ENCODE measurements at regions not wholly inside any gene's neighbourhood (a gene's known extent, or its start where the extent isn't known, plus 50 kb on each side); places are given as distances from the start of the nearest gene placed in this dataset.
"Not testable (repeated sequence)": the region's sequence is repeated elsewhere in the genome, so short reads cannot be mapped to it uniquely, and the experiment has no call there.

DNA sequence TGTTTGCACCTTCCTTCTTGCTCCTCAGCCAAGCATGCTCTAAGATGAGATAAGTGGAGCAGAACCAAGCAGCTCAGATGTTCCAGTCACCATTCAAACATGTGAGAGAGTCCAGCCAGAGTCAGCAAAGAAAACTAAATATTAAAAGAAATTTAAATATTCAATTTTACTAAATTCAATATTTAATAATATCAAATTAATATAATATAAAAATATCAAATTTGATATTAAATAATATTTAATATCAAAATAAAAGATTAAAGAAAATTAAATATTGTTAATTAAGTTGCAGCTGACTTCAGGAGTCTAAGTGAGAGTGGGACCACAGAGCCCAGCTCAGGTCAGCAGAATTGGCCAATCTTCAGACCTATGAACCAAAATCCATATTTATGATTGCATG, 526.1 kb upstream of the FLRT2 start:
- no peak for DNase-seq (ENCODE audit: low read depth)

DNA sequence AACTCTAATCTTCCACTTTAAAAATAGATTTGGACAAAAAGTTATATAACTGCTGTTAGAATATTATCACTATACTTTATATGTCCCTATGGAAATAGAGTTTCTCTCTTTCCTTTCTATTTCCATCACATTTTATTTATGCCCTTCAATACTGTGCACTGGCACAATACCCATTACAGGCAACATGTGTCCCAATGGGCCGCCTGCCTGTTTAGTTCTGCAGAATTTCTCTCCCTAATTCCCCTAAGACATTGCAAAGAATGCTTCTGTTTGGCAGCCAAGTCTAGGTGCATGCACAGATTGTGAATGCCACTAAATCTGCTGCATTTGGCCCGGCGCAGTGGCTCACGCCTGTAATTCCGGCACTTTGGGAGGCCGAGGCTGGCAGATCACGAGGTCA, 520.4 kb upstream of the FLRT2 start:
- DNase-seq (ENCODE audit: low read depth) = no peak

DNA sequence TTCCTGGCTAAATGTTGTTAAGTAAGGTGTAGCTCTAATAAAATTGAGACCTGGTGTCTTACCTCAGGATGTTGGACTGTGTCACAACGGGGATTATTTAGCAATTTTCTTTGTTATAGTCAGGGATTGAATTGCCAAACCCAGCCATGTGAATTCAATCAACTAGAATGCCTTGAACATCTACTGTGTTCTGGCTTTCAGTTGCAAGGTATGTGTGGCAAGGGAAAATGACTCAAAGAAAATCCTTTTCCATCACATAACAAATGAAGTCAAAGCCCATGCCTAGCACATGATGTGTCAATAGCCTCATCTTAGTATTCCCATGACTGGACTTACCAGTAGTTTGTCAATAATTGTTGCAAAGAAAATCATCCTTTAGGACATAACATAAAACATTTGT, 519.8 kb upstream of the FLRT2 start:
- no peak for DNase-seq (ENCODE audit: low read depth)

DNA sequence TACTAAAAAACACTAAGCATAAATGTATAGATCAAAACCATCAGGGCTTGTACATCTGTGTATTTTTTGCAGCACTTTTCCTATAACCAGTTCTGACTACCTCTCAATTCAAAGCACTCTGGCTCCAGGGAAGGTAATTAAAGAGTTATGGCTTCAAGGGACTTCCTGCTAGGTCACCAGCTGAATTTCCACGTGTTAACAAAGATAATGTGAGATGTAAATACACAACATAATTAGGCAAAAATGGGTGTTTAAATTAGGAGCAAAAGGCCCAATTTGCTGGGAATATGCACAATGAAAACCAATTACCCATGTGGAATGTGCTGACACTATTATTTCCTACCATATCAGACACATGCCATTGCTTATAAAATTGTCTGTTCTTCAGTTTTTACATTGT, 513.4 kb upstream of the FLRT2 start:
- DNase-seq (ENCODE audit: low read depth) = no peak

DNA sequence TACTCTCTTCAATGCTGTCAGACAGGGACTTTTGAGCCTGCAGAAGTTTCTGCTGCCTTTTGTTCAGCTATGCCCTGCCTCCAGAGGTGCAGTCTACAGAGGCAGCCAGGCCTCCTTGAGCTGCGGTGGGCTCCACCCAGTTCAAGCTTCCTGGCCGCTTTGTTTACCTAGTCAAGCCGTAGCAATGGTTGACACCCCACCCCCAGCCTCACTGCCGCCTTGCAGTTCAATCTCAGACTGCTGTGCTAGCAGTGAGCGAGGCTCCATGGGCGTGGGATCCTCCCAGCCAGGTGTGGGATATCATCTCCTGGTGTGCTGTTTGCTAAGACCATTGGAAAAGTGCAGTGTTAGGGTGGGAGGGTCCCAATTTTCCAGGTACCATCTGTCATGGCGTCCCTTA, 506.1 kb upstream of the FLRT2 start:
- DNase-seq (ENCODE audit: low read depth) = not testable (repeated sequence)

DNA sequence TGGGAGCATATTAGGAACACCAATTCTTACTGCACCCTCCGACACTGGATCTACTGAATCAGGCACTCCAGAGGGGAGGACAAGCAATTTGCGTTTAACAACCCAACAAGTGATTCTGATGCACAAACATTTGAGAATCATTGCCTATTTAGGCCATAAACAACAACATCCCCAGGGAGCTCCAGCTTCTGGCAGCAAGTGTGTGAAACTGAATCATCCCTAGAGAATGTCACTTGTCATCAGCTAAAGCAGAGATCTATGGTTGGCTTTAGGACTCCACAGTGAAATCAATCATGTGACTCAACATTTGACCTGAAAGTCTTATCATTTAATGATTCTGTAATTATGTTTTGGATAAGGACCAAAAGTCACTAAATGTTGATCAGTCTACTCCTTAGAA, 505.0 kb upstream of the FLRT2 start:
- DNase-seq (ENCODE audit: low read depth) = no peak

DNA sequence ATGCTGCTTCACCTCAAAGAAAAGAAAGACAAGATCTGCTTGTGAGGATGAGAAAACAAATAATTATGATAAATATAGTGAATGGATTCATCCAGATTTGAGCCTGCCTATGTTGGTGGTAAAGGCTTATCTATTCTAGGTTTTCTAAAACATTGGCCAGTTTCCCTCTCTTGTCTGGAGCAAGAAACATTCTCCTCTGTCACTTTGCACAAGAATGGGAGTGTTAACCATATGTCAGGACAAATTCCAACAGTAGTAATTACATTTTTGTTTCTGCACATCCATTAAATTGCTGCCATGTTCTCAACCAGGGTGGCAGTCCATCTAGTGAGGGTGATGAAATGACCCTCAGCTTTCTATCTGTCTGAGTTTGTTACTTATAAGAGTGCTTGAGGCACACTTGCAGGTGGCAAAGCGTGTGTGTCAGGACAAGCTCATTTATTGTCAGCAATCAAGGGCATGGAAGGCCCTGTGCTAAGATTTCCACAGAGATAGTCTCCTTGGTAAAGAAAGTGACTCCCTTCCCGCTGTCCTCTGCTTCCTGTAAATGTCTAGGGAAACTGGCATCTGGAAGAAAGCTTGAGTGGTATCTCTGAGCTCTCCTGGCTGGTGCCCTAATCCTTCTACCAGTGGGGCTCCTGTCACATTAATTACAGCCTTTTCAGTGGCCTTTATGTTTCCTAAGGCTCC, 502.1 kb upstream of the FLRT2 start:
- no peak for DNase-seq (ENCODE audit: low read depth)

DNA sequence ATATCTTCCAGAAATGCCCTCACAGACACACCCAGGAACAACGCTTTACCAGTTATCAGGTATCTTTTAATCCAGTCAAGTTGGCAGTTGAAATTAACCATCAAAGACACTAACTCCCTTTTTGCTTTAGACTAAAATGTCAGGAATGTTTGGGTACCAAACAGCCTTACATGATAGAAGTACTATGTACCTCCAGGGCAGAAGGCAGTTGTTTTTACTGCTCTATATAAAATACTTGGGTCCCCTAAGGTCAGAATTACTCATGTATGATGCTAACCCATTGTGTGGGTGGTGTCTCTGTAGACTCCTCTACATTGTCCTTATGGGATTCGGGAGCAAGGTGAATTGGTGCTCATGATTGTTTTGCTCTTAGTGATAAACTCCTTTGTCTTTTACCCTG, 492.5 kb upstream of the FLRT2 start:
- no peak for DNase-seq (ENCODE audit: low read depth)

DNA sequence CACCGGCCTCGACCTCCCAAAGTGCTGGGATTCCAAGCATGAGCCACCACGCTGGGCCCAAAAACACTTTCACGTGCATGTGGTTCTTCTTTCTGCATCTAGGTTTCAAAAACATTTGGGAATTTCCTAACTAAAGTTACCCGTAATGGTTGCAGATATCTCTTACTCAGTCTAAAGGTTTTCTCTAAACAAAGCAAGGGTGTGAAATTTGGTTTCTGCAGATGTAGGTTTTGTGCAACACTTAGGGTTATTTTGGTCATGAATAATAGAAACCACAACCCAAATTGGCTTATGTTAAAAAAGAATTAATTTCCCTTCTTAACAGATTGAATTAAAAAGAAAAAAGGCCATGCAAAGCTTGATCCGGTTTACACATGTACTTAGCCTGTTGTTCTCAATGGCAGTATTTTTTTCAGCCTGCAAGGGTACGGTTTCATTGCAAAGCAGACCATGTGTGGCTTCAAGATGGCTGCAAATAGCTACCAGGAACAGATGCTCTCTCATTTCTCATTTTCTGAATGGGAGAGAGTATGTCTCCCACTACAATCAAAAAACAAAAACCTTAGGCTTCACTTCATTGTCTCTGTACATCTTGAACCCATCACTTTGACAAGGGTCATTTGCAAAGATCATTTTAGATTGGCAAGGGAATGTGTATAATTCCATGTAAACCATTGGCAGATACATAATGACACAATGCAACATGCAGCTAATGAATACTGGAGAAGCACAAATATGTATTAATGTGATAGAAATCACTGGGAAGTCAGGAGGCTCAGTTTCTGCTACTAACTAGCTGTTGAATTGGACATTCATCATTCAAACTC, 491.2 kb upstream of the FLRT2 start:
- no peak for DNase-seq (ENCODE audit: low read depth)

DNA sequence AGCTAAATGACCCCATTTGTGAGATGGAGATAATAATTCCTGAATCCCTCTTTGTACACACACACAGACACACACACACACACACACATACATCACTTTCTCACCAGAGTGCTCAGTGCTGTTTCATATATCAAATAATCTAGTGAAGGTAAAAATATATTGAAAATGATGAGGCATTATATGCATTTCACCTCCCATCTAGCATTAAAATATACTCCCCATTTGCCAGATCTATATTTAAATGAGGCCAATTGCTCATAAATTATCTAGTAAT, 490.7 kb upstream of the FLRT2 start:
- DNase-seq (ENCODE audit: low read depth) = no peak

DNA sequence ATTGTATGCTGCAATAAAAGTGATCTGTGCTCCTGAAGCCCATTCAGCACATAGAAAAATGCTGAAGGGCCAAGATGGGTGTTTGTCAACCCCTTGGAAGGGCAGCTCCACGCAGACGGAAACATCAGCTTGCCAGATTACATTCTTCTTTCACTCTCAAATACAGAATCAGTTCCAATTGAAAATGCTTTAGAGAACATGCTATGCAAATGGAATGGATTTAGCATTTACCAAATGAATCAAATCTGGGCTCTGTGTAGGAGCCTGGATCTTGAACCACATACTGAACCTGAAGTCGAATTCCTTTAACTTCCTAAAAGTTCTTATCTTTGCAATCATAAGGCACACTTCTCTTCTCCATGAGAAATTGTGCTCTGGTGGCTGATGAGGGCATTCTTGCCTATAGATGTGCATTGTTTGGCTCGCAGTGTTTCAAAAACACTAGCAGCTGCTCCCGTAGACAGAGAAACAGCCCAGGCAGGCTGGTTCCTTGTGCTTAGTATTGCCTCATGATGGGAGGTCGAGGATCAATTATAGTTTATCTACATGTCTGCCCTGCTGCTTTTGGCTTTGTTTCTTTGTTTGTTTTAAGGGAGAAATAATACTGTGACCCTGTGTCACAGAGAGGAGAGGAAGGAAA, 489.8 kb upstream of the FLRT2 start:
- no peak for DNase-seq (ENCODE audit: low read depth)

DNA sequence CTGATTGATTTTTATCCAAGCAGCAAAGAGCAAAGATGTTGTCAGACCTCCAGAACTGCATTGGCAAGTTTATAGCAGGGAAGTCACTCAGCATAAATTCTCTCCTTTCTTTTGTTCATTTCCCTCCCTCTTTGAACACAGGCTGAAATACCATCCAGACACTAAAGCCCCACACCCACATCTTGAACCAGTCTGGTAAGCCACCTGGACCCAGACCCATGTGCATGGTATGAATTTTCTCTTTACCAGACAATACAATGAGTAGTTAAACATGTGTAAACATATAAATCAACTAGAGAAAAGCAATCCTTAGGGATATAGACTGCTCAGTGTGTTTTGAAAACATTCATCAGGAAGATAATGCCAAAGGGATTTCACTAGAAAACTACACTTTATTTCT, 488.3 kb upstream of the FLRT2 start:
- DNase-seq (ENCODE audit: low read depth) = no peak

DNA sequence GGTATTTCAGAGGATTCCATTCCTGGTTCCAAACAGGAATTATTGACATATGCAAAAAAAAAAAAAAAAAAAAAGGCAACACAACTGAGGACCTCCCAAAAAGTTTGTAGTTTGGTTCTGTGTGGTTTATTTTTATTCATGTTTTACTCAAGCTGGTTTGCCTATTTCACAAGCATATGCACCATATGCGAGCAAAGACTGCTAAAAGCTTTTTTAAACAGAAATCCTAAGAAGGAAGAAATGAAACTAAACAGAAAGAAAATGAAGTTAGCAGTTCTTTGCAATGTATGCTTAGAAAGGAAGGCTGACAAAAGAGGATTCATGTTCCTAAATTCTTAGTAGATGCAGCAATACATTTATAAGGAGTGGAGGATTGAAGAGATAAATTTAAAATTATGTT, 487.6 kb upstream of the FLRT2 start:
- DNase-seq (ENCODE audit: low read depth) = no peak

DNA sequence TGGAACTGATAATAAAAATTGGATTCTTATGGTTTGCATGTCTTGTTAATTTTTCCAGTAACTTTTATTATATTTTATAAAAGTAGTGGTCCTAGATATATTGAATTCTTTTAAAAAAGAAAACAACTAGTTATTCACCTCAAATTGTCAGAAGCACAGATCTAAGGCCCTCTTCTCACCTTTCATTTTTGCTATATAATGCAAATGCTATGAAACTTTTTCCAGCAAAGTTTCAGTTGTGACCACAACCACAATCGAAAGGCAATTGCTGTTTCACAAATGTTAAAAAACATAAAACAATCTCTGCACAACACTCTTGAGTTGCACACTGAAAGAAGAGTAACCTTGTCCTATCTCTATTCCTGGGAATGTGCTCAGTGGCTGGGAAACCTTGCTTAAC, 479.8 kb upstream of the FLRT2 start:
- DNase-seq (ENCODE audit: low read depth) = no peak

DNA sequence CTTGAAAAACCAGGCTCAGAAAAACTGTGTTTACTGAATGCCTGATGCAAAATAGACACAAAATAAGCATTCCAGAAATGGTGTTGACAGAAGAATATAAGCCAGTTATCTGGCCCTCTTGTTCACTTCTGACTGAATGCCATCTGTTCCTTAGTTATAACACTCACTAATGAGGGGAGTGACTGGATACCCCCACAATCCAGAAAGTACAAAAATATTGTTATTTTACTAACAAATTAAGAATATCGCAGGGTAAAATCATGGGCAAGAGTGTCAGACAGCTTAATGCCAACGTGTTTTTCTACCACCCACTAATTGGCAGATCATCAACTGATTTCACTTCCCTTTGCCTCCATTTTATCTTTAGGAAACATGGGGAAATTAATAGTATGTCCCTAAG, 477.3 kb upstream of the FLRT2 start:
- DNase-seq (ENCODE audit: low read depth) = no peak

DNA sequence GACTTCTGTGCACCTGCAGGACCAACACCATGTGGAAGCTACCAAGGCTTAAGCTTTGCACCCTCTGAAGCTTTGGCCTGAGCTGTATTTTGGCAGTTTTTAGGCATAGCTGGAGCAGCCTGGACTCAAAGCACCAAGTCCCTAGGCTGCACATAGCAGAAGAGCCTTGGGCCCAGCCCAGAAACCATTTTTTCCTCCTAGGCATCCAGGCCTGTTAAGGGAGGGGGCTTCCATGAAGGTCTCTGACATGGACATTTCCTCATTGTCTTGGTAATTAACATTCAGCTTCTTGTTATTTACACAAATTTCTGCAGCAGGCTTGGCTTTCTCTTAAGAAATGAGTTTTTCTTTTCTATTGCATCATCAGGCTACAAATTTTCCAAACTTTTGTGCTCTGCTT, 475.8 kb upstream of the FLRT2 start:
- DNase-seq (ENCODE audit: low read depth) = no peak

DNA sequence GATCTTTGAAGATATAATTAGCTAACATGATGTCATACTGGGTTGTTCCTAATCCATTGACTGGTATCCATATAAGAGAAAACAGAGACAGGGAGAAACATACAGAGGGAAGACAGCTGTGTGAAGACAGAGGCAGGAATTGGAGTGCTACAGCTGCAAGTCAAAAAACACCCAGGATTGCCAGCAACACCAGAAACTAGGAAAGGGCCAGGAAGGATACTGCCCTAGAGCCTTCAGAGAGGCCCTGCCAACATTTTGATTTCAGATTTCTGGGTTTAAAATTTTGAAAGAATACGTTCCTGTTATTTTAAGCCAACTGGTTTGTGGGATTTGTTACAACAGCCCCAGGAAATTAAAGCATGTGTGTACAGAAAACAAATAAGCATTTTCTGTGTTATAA, 473.7 kb upstream of the FLRT2 start:
- DNase-seq (ENCODE audit: low read depth) = no peak

DNA sequence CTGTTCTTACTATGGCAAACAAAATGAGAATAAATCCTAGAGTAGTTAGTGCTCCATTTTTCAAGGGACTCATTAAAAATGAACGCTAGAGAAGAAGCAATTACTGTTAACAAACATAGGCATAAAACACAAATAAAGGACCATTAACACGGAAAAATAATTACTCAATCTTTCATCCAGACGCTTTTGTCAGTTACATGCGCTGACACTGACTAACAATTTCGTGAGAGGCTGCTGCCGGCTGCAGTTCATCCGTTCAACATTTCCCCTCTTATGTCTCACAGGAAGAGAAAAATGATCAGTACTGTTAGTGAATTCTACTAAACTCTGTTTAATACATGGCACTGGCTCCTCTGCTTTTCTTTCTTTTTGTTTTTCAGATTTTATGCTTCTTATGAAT, 472.7 kb upstream of the FLRT2 start:
- DNase-seq (ENCODE audit: low read depth) = no peak

DNA sequence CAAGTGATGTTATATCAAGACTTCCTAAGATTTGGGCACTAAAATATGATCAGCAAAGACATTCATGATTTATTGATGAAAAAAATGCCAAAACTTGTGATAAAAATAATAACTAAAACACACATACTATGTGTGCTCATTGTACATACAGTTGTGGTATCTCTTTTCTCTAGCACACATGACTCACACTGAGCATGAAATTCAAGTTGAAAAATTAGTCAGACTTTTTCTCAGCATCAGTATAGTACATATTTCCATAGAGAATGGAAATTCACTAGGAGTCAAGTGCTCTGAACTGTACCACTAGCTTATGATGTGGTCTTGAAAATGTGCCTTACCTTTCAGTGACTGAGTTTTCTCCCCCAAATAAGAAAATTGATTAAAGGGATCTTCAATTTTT, 471.8 kb upstream of the FLRT2 start:
- no peak for DNase-seq (ENCODE audit: low read depth)

DNA sequence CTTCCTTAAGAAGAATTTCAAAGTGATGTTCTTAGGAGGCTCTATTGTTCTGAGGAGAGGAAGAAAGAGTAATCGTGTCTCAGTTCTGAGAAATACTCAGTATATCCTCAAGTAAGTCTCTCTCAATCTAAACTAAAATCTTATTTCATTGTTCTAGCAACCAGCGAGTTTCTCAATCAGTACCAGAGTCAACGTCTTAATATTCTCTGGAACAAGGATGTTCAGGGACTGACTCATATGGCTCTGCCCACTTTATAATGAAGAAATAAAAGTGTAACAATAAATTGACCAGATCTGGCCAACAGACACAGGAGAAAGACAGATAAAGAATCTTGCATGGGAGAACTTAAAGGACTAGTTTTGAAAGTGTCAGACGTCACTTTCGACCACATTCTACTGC, 469.8 kb upstream of the FLRT2 start:
- DNase-seq (ENCODE audit: low read depth) = no peak

DNA sequence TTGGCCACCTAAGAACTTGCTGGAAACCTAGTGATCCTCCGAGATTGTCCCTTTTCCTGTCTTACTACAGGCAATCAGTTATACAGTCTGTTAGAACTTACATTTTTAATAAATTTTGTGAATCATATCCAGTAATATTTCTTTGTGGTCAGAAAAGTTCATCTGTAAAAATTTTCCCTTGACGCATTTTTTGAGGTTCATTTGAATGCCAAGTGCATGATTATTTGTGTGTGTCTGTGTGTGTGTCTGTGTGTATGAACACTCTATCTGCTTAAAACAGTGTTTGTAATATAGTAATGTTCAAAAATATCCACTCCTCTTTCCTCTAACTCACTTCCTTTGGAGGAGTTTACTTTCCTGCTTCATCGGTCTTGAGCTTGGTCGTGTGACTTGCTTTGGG, 468.7 kb upstream of the FLRT2 start:
- DNase-seq (ENCODE audit: low read depth) = no peak

DNA sequence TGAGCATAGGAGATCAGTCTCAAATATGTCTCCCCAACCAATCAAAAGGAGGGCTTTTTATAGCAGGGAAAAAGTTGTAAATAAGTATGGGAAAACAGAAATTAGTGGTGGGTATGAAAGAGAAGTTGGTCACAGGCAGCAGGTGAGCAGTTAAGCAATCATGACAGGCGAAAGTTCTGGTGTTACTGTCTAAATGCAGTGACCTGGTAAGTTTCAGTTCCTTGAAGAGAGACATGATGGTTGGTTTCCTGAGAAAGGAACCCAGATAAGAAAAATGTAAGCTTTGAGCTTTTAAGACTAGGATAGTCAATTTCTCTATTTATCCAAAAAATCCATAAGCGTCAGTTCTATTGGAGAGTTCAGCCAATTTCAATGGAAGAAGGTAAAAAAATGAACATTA, 466.2 kb upstream of the FLRT2 start:
- DNase-seq (ENCODE audit: low read depth) = no peak

DNA sequence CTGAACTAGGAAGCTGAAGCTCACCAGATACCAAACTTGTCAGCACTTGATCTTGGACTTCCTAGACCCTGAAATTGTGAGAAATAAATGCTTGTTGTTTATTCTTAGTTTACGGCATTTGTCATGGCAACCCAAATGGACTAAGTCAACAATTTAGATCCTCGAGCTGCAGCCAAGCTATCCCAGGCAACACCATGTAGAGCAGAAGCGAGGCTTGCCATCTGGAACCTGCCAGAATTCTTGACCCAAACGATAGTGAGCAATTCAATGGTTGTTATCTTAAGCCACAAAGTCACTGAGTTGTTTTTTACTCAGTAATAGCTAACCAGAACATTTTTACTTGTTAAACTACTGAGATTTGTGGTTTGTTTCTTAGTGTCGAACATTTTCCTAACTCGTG, 458.5 kb upstream of the FLRT2 start:
- no peak for DNase-seq (ENCODE audit: low read depth)

DNA sequence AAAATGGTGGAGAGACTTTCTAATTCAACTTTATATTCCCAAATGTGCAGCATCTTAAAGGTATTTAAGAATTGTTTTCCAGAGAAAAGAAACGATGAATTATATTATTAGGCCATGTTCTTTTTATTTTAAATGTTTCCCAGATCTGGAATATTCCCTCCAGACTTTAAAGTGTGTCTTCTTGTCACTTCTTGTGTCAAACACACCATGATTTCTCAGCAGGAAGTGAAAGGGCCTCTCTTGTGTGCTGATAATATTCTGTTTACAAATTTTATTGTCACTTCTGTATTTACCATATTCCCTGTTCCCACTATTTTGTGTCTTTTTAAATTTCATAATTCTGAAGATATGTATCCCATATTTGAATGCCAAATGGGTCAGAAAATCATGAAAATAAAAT, 455.0 kb upstream of the FLRT2 start:
- DNase-seq (ENCODE audit: low read depth) = no peak

Data from T follicular helper cell (primary cell).